ENCODE measurements at regions not wholly inside any gene's neighbourhood (a gene's known extent, or its start where the extent isn't known, plus 50 kb on each side); places are given as distances from the start of the nearest gene placed in this dataset.

DNA sequence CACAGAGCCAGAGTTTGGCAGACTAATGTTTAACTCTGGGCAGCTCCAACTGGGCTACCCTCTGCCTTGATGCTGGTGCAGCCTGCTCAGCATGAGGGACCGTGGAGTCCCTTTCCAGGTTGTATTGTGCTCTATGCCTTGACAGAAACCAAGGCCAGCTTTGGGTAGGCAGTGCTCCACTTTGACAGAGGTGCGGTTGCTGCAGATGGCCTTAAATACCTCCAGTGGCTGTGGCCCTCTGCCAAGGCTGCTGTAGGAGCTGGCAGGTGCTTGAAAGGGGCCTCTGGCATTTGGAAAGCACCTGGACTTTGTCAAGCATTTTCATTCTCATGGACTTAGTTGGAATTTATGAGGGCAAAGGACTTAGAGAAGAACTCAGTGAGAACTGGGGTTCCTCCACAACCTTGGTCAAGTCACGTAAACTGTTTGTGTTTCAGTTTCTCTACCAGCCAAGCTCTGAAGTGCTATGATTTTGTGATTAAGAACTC, 249.7 kb upstream of the ZNF462 start:
- no peaks in the 10 kb centered on the region for H3K36me3 Mint-ChIP-seq
- no peak for TF ChIP-seq CTCF (IDR thresholded peaks at IDR 0.05; ENCODE audit: unreplicated experiment)
- DNase-seq (ENCODE audit: low spot score in 2 of 2, unreplicated experiment in 2 of 2): no peak
- peaks cover under 1% of the 10 kb centered on the region for H3K9me3 Mint-ChIP-seq
- H3K4me3 Mint-ChIP-seq: no peak overlapping the region
- H3K27ac Mint-ChIP-seq: no peak overlapping the region
- no peaks in the 10 kb centered on the region for H3K27me3 Mint-ChIP-seq (ENCODE audit: low read depth)
- H3K4me1 Mint-ChIP-seq: peaks cover 49% of the 10 kb centered on the region

DNA sequence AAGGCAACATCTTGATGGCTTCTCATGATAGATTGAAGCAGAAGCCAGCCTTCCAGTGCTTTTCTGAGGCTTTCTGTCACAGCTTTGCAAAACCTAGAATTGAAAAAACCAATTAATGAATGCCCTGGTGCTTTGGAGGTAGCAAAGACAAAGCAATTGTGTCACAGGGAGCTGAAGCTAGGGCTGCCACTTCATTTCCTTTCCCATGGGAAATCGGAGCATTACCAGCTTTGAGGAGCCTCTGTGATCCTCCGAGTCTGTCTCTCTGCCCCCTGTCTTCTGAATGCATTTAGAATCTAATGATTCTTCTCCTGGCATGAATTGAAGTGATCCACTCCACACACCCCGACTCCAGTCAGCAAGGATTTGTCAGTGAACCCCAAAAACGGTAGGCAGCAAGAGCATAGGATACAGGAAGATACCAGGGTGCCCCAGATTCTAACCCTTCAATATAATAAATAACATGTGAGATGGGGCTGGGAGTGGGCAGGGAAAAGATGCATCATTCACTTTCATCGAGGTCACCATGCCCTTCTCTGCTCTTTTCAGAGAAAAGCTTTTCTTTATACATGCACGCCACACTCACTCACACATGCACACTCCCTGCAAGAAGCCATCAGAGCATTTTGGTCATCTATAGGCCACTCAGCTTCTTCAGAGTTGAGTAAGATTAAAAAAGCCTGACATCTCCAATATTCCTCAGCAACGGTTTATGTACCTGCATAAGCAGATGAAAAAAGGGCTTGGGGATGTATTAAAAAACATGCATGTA, 247.7 kb upstream of the ZNF462 start:
- no peak for TF ChIP-seq CTCF (IDR thresholded peaks at IDR 0.05; ENCODE audit: unreplicated experiment)
- Mint-ChIP-seq H3K36me3 (no peaks in the 10 kb centered on the region), H3K4me1 (peaks cover 62% of the 10 kb centered on the region), H3K9me3 (no peaks in the 10 kb centered on the region), H3K27ac (no peak overlapping the region), H3K4me3 (no peak overlapping the region), H3K27me3 (ENCODE audit: low read depth) (no peaks in the 10 kb centered on the region)
- DNase-seq (ENCODE audit: low spot score in 2 of 2, unreplicated experiment in 2 of 2): no peak

DNA sequence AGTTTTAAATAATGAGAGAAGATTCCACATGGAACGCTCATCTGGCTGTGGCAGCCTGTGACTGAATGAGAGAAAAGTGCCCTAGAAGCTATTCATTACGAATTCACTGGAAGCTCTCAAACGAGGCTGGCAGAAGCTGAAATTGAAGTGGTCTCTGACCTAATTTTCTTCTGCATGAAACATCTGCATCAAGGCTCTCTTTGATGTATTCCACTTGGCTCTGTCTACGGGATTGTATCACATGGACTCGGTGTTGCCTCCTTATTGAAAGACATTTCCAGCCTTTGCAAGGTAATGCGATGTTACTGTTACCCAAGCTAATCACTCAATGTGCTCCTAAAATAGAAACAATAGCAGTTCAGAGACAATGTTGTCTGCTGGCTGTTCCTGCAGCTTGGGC, 246.9 kb upstream of the ZNF462 start:
- Mint-ChIP-seq H3K27me3 (ENCODE audit: low read depth) (no peaks in the 10 kb centered on the region), H3K27ac (no peak overlapping the region), H3K4me1 (peaks cover 69% of the 10 kb centered on the region), H3K4me3 (no peak overlapping the region), H3K9me3 (no peaks in the 10 kb centered on the region), H3K36me3 (no peaks in the 10 kb centered on the region)
- TF ChIP-seq CTCF (IDR thresholded peaks at IDR 0.05; ENCODE audit: unreplicated experiment): no peak
- no peak for DNase-seq (ENCODE audit: low spot score in 2 of 2, unreplicated experiment in 2 of 2)

DNA sequence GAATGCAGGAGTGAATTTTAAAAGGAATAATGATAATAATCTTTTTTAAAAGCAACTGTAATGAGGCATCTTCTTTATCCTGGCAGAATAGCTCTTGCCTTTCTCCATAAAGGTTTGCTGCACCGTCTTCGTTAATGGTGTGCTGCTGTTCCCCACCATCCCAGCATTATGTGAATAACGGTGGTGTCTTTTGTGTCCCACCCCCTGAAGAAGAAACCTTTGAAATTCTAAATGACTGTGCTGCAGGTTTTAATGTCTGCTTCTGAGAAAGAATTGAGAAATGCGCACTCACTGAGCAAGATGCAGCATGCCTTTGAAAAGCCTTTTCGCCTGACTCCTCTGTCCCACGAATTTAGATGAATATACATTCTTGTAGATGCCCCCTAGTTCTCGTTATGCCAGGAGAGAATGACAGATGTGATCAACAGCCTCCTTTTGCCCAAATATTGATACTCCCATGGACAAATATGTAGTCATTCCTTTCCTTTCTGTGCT, 246.1 kb upstream of the ZNF462 start:
- peaks cover 76% of the 10 kb centered on the region for H3K4me1 Mint-ChIP-seq
- no peak overlapping the region for H3K27ac Mint-ChIP-seq
- TF ChIP-seq CTCF (IDR thresholded peaks at IDR 0.05; ENCODE audit: unreplicated experiment): no peak
- H3K36me3 Mint-ChIP-seq: no peaks in the 10 kb centered on the region
- no peaks in the 10 kb centered on the region for H3K27me3 Mint-ChIP-seq (ENCODE audit: low read depth)
- no peaks in the 10 kb centered on the region for H3K9me3 Mint-ChIP-seq
- H3K4me3 Mint-ChIP-seq: no peak overlapping the region
- DNase-seq (ENCODE audit: low spot score in 2 of 2, unreplicated experiment in 2 of 2): no peak

GRCh38 chr9:106619211-106619610, 243.8 kb upstream of the ZNF462 start:
- H3K27ac Mint-ChIP-seq: no peak overlapping the region
- no peaks in the 10 kb centered on the region for H3K27me3 Mint-ChIP-seq (ENCODE audit: low read depth)
- peaks cover 63% of the 10 kb centered on the region for H3K4me1 Mint-ChIP-seq
- no peak overlapping the region for H3K4me3 Mint-ChIP-seq
- H3K36me3 Mint-ChIP-seq: no peaks in the 10 kb centered on the region
- H3K9me3 Mint-ChIP-seq: no peaks in the 10 kb centered on the region
- DNase-seq (ENCODE audit: low spot score in 2 of 2, unreplicated experiment in 2 of 2): no peak
- no peak for TF ChIP-seq CTCF (IDR thresholded peaks at IDR 0.05; ENCODE audit: unreplicated experiment)

All from mesothelial cell of epicardium (in vitro differentiated cells).